Upper lobe of left lung (tissue), 4 donors: ENCODE measurements at regions not wholly inside any gene's neighbourhood (a gene's known extent, or its start where the extent isn't known, plus 50 kb on each side); places are given as distances from the start of the nearest gene placed in this dataset.

Experiments used
- EP300 ChIP-seq, 4 donors: sonication (generic); formaldehyde crosslinking; IDR thresholded peaks; one replicate each; pipeline ENCODE4 v1.5.1; 2017; ENCODE audit warnings: antibody characterized with exemption in 4 of 4, control low read depth in 2 of 4
- POLR2A ChIP-seq, 4 donors: fragments of 450-650 bp; IDR thresholded peaks; one replicate each; pipeline ENCODE4 v1.5.1; 2016 to 2017; ENCODE audit warnings: antibody characterized with exemption in 4 of 4, mild to moderate bottlenecking in 2 of 4
- POLR2AphosphoS5 ChIP-seq, 2 donors: sonication (generic); formaldehyde crosslinking; IDR thresholded peaks; one replicate each; pipeline ENCODE4 v1.5.1; 2017; ENCODE audit warnings: antibody characterized with exemption in 2 of 2
- TF ChIP-seq, protein P1 (sequence below), 6 experiments: fragments of 450-650 bp in 4 of 6; fragments of 200-600 bp in 2 of 6; sonication (generic) in 2 of 6; IDR thresholded peaks; one replicate each; pipeline ENCODE4 v1.5.1; 2016 to 2019; ENCODE audit warnings: antibody characterized with exemption in 6 of 6

DNA sequence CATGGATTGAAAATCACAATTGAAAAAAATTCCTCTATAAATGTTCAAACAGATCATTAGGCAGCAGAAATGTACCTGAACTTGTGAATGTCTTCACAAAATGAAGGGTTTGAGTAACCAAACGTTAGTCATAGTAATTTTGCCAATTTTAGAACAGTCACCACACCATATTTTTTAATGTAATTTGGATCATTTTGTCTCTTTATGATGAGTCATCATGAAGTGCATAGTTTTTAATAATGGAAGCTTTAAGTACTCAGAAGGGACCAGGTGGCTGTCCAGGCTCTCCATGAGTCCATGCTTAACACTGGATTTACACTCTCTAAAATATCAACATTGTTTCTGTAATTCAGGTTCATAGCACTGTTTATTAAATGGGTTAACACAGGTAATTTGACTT is 219.2 kb downstream of the ETV1 start:
- TF ChIP-seq, protein P1, sequence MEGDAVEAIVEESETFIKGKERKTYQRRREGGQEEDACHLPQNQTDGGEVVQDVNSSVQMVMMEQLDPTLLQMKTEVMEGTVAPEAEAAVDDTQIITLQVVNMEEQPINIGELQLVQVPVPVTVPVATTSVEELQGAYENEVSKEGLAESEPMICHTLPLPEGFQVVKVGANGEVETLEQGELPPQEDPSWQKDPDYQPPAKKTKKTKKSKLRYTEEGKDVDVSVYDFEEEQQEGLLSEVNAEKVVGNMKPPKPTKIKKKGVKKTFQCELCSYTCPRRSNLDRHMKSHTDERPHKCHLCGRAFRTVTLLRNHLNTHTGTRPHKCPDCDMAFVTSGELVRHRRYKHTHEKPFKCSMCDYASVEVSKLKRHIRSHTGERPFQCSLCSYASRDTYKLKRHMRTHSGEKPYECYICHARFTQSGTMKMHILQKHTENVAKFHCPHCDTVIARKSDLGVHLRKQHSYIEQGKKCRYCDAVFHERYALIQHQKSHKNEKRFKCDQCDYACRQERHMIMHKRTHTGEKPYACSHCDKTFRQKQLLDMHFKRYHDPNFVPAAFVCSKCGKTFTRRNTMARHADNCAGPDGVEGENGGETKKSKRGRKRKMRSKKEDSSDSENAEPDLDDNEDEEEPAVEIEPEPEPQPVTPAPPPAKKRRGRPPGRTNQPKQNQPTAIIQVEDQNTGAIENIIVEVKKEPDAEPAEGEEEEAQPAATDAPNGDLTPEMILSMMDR (IDR thresholded peaks at IDR 0.05), result no peak
- TF ChIP-seq POLR2AphosphoS5 (IDR thresholded peaks at IDR 0.05) (no peak), POLR2A (IDR thresholded peaks at IDR 0.05) (no peak), EP300 (IDR thresholded peaks at IDR 0.05) (no peak)
